Ovary (tissue), 3 donors: ENCODE measurements at regions not wholly inside any gene's neighbourhood (a gene's known extent, or its start where the extent isn't known, plus 50 kb on each side); places are given as distances from the start of the nearest gene placed in this dataset.

Experiments used
- EP300 ChIP-seq: sonication (generic); formaldehyde crosslinking; IDR thresholded peaks from one replicate; pipeline ENCODE4 v1.6.1; 2017; ENCODE audit warnings: antibody characterized with exemption
- POLR2A ChIP-seq: fragments of 450-650 bp; IDR thresholded peaks from one replicate; pipeline ENCODE4 v1.6.1; 2017; ENCODE audit warnings: antibody characterized with exemption, mild to moderate bottlenecking, moderate library complexity
- TF ChIP-seq, protein P1 (sequence below), 3 donors: fragments of 450-650 bp in 2 of 3; fragments of 200-600 bp in 1 of 3; IDR thresholded peaks; one replicate each; pipeline versions ENCODE4 v1.5.1 to v1.8.0; 2016 to 2022; ENCODE audit warnings: antibody characterized with exemption in 3 of 3, mild to moderate bottlenecking in 1 of 3
- donor health status: DM: no; HTN: no; CAD: no.

DNA sequence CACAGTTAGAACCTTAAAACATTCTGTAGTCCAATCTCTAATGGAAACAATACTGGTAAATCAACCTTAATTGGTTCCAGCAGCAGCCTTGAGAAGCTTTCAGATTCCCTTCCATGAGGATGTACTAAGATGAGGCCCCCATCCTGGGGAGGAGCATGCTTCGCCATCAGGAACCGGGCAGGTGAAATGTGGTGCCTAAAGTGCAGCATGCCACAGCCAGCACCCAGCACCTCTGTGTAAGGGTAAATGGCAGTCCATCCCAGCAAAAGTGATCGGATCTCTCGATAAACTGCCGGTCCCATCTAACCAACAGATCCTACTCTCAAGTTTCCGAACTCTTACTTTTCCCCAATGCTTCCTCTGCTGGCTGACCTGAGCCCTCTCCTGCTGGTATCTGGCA lies 166.3 kb upstream of the PDE10A start:
- TF ChIP-seq, protein P1, sequence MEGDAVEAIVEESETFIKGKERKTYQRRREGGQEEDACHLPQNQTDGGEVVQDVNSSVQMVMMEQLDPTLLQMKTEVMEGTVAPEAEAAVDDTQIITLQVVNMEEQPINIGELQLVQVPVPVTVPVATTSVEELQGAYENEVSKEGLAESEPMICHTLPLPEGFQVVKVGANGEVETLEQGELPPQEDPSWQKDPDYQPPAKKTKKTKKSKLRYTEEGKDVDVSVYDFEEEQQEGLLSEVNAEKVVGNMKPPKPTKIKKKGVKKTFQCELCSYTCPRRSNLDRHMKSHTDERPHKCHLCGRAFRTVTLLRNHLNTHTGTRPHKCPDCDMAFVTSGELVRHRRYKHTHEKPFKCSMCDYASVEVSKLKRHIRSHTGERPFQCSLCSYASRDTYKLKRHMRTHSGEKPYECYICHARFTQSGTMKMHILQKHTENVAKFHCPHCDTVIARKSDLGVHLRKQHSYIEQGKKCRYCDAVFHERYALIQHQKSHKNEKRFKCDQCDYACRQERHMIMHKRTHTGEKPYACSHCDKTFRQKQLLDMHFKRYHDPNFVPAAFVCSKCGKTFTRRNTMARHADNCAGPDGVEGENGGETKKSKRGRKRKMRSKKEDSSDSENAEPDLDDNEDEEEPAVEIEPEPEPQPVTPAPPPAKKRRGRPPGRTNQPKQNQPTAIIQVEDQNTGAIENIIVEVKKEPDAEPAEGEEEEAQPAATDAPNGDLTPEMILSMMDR (IDR thresholded peaks at IDR 0.05): no peak
- TF ChIP-seq POLR2A: no peak
- no peak for TF ChIP-seq EP300
